Activated T-cell treated with anti-CD3 and anti-CD28 coated beads, Interleukin-2, amount 50 U/mL, for 24 hours (primary cell): ENCODE measurements at regions not wholly inside any gene's neighbourhood (a gene's known extent, or its start where the extent isn't known, plus 50 kb on each side); places are given as distances from the start of the nearest gene placed in this dataset.
"Not testable (repeated sequence)": the region's sequence is repeated elsewhere in the genome, so short reads cannot be mapped to it uniquely, and the experiment has no call there.

Experiments
- DNase-seq: peaks from one replicate; pipeline ENCODE4 v3.0.0-alpha.2; 2020
- H3K27ac Mint-ChIP-seq: 2 replicates; pipeline ENCODE4 v1.8.0; 2020; ENCODE audit warnings: mild to moderate bottlenecking, mixed read lengths
- H3K27me3 Mint-ChIP-seq: 2 replicates; pipeline ENCODE4 v1.8.0; 2020; ENCODE audit warnings: mixed read lengths
- H3K36me3 Mint-ChIP-seq: 2 replicates; pipeline ENCODE4 v1.8.0; 2020; ENCODE audit warnings: low read depth, mixed read lengths
- H3K4me1 Mint-ChIP-seq: 2 replicates; pipeline ENCODE4 v1.8.0; 2020; ENCODE audit warnings: low read depth, mixed read lengths
- H3K4me3 Mint-ChIP-seq: 2 replicates; pipeline ENCODE4 v1.8.0; 2020; ENCODE audit warnings: mild to moderate bottlenecking, moderate library complexity, mixed read lengths
- H3K9me3 Mint-ChIP-seq: 2 replicates; pipeline ENCODE4 v1.8.0; 2020; ENCODE audit warnings: mixed read lengths

- Mint-ChIP-seq H3K36me3 (no peaks in the 10 kb centered on the region), H3K27me3 (no peaks in the 10 kb centered on the region), H3K4me3 (no peak overlapping the region), H3K9me3 (no peaks in the 10 kb centered on the region), H3K27ac (no peak overlapping the region), H3K4me1 (no peaks in the 10 kb centered on the region)
- DNase-seq, result no peak
Measured at GRCh38 chr5:131023498-131023865, 141.6 kb downstream of the HINT1 start.

GRCh38 chr5:131022811-131023497 is 142.1 kb downstream of the HINT1 start:
- Mint-ChIP-seq H3K36me3 (no peaks in the 10 kb centered on the region), H3K27me3 (no peaks in the 10 kb centered on the region), H3K9me3 (no peaks in the 10 kb centered on the region), H3K27ac (no peak overlapping the region), H3K4me3 (no peak overlapping the region), H3K4me1 (no peaks in the 10 kb centered on the region)
- no peak for DNase-seq

GRCh38 chr5:131021646-131022045 is 143.4 kb downstream of the HINT1 start:
- no peak overlapping the region for H3K27ac Mint-ChIP-seq
- H3K4me3 Mint-ChIP-seq, result no peak overlapping the region
- peaks cover 6% of the 10 kb centered on the region for H3K4me1 Mint-ChIP-seq
- no peak for DNase-seq
- H3K27me3 Mint-ChIP-seq, result no peaks in the 10 kb centered on the region
- H3K9me3 Mint-ChIP-seq, result no peaks in the 10 kb centered on the region
- no peaks in the 10 kb centered on the region for H3K36me3 Mint-ChIP-seq

- H3K27me3 Mint-ChIP-seq, result no peaks in the 10 kb centered on the region
- peaks cover 7% of the 10 kb centered on the region for H3K4me1 Mint-ChIP-seq
- no peak overlapping the region for H3K4me3 Mint-ChIP-seq
- no peak overlapping the region for H3K27ac Mint-ChIP-seq
- H3K9me3 Mint-ChIP-seq, result peaks cover 4% of the 10 kb centered on the region
- DNase-seq, result no peak
- no peaks in the 10 kb centered on the region for H3K36me3 Mint-ChIP-seq
Measured at GRCh38 chr5:131019601-131020315, 145.3 kb downstream of the HINT1 start.

- Mint-ChIP-seq H3K36me3 (no peaks in the 10 kb centered on the region), H3K27ac (no peak overlapping the region), H3K4me3 (no peak overlapping the region), H3K27me3 (no peaks in the 10 kb centered on the region), H3K4me1 (peaks cover 7% of the 10 kb centered on the region), H3K9me3 (peaks cover 4% of the 10 kb centered on the region)
- DNase-seq, result no peak
Measured at GRCh38 chr5:131019111-131019510, 145.9 kb downstream of the HINT1 start.

GRCh38 chr5:131008329-131008728 is 156.7 kb downstream of the HINT1 start:
- Mint-ChIP-seq H3K27me3 (peaks cover 7% of the 10 kb centered on the region), H3K36me3 (no peaks in the 10 kb centered on the region), H3K4me1 (no peaks in the 10 kb centered on the region), H3K4me3 (no peak overlapping the region), H3K27ac (no peak overlapping the region), H3K9me3 (peaks cover 3% of the 10 kb centered on the region)
- DNase-seq, result no peak

GRCh38 chr5:131005963-131006684 is 158.9 kb downstream of the HINT1 start:
- H3K27me3 Mint-ChIP-seq, result peaks cover 7% of the 10 kb centered on the region
- no peak overlapping the region for H3K4me3 Mint-ChIP-seq
- no peaks in the 10 kb centered on the region for H3K36me3 Mint-ChIP-seq
- DNase-seq, result no peak
- no peaks in the 10 kb centered on the region for H3K4me1 Mint-ChIP-seq
- no peak overlapping the region for H3K27ac Mint-ChIP-seq
- H3K9me3 Mint-ChIP-seq, result peaks cover 3% of the 10 kb centered on the region

- Mint-ChIP-seq H3K4me3 (no peak overlapping the region), H3K36me3 (no peaks in the 10 kb centered on the region), H3K9me3 (no peaks in the 10 kb centered on the region), H3K4me1 (no peaks in the 10 kb centered on the region), H3K27me3 (peaks cover 7% of the 10 kb centered on the region), H3K27ac (no peak overlapping the region)
- no peak for DNase-seq
Measured at GRCh38 chr5:131001507-131001906, 163.5 kb downstream of the HINT1 start.

GRCh38 chr5:131000289-131000688 is 164.8 kb downstream of the HINT1 start:
- H3K4me3 Mint-ChIP-seq, result no peak overlapping the region
- H3K4me1 Mint-ChIP-seq, result no peaks in the 10 kb centered on the region
- H3K27me3 Mint-ChIP-seq, result peaks cover 4% of the 10 kb centered on the region
- H3K27ac Mint-ChIP-seq, result no peak overlapping the region
- H3K9me3 Mint-ChIP-seq, result no peaks in the 10 kb centered on the region
- H3K36me3 Mint-ChIP-seq, result no peaks in the 10 kb centered on the region
- DNase-seq, result no peak

- not testable (repeated sequence) for DNase-seq, H3K4me3 Mint-ChIP-seq, H3K4me1 Mint-ChIP-seq, H3K27ac Mint-ChIP-seq, H3K27me3 Mint-ChIP-seq, H3K36me3 Mint-ChIP-seq, H3K9me3 Mint-ChIP-seq
Measured at GRCh38 chr5:130996720-130997119, 168.3 kb downstream of the HINT1 start.

GRCh38 chr5:130995851-130996250 is 169.2 kb downstream of the HINT1 start:
- H3K4me1 Mint-ChIP-seq, result no peaks in the 10 kb centered on the region
- no peak overlapping the region for H3K4me3 Mint-ChIP-seq
- H3K27me3 Mint-ChIP-seq, result peaks cover 2% of the 10 kb centered on the region
- no peaks in the 10 kb centered on the region for H3K9me3 Mint-ChIP-seq
- no peak overlapping the region for H3K27ac Mint-ChIP-seq
- no peak for DNase-seq
- no peaks in the 10 kb centered on the region for H3K36me3 Mint-ChIP-seq

GRCh38 chr5:130995254-130995515 is 169.9 kb downstream of the HINT1 start:
- no peaks in the 10 kb centered on the region for H3K4me1 Mint-ChIP-seq
- H3K27ac Mint-ChIP-seq, result no peak overlapping the region
- no peak overlapping the region for H3K4me3 Mint-ChIP-seq
- no peak for DNase-seq
- H3K9me3 Mint-ChIP-seq, result no peaks in the 10 kb centered on the region
- H3K36me3 Mint-ChIP-seq, result no peaks in the 10 kb centered on the region
- H3K27me3 Mint-ChIP-seq, result peaks cover 2% of the 10 kb centered on the region

GRCh38 chr5:130994496-130995253 is 170.4 kb downstream of the HINT1 start:
- H3K36me3 Mint-ChIP-seq, result no peaks in the 10 kb centered on the region

GRCh38 chr5:130992621-130993020 is 172.4 kb downstream of the HINT1 start:
- H3K4me1 Mint-ChIP-seq, result no peaks in the 10 kb centered on the region
- no peaks in the 10 kb centered on the region for H3K9me3 Mint-ChIP-seq
- H3K27ac Mint-ChIP-seq, result no peak overlapping the region
- no peak overlapping the region for H3K4me3 Mint-ChIP-seq
- no peaks in the 10 kb centered on the region for H3K36me3 Mint-ChIP-seq
- H3K27me3 Mint-ChIP-seq, result peaks cover 2% of the 10 kb centered on the region
- no peak for DNase-seq

More at GRCh38 chr5:130994496-130995253, 170.4 kb downstream of the HINT1 start:
- peaks cover 2% of the 10 kb centered on the region for H3K27me3 Mint-ChIP-seq
- no peak overlapping the region for H3K4me3 Mint-ChIP-seq
- H3K27ac Mint-ChIP-seq, result no peak overlapping the region
- H3K4me1 Mint-ChIP-seq, result no peaks in the 10 kb centered on the region
- DNase-seq, result no peak
- no peaks in the 10 kb centered on the region for H3K9me3 Mint-ChIP-seq

- Mint-ChIP-seq H3K4me3 (no peak overlapping the region), H3K4me1 (no peaks in the 10 kb centered on the region), H3K27ac (no peak overlapping the region), H3K27me3 (peaks cover 2% of the 10 kb centered on the region), H3K9me3 (no peaks in the 10 kb centered on the region), H3K36me3 (no peaks in the 10 kb centered on the region)
- no peak for DNase-seq
Measured at GRCh38 chr5:130992095-130992494, 173.0 kb downstream of the HINT1 start.
